Sciatic nerve (tissue), 2 donors: ENCODE measurements at regions not wholly inside any gene's neighbourhood (a gene's known extent, or its start where the extent isn't known, plus 50 kb on each side); places are given as distances from the start of the nearest gene placed in this dataset.
"Not testable (repeated sequence)": the region's sequence is repeated elsewhere in the genome, so short reads cannot be mapped to it uniquely, and the experiment has no call there.

ENCODE experiments used
- ATAC-seq: fragments of 200-7000 bp; cut with Tn5 transposase; one replicate; pipeline ENCODE4 v1.9.1; 2020; ENCODE audit warnings: mild to moderate bottlenecking, moderate library complexity
- DNase-seq: peaks from one replicate; pipeline ENCODE4 v3.0.0-alpha.2; 2020; ENCODE audit warnings: low spot score
- intact Hi-C: fragments of 100-400 bp; cut with DNase I; formaldehyde crosslinking; loops from one replicate; pipeline ENCODE4 v1.14.2; 2022
- donor health status: DM: no; HTN: no; CAD: no.
- donor health status: DM: no; HTN: no; CAD: no.

- DNase-seq (no peak), ATAC-seq (no peak)
- intact Hi-C loops, result no loop called here
Observed at GRCh38 chr19:20315543-20315942, 148.5 kb downstream of the ZNF486 start.

- ATAC-seq, result no peak
- intact Hi-C loops, result no loop called here
- no peak for DNase-seq
Observed at GRCh38 chr19:20313894-20314293, 146.9 kb downstream of the ZNF486 start.

GRCh38 chr19:20307127-20307526, 140.1 kb downstream of the ZNF486 start:
- ATAC-seq (no peak), DNase-seq (no peak)
- intact Hi-C loops, result no loop called here

- ATAC-seq, DNase-seq, intact Hi-C loops: not testable (repeated sequence)
Observed at GRCh38 chr19:20296314-20296713, 129.3 kb downstream of the ZNF486 start.

GRCh38 chr19:20294181-20294580, 127.2 kb downstream of the ZNF486 start:
- ATAC-seq (no peak), DNase-seq (no peak)
- intact Hi-C loops, result no loop called here

- DNase-seq, ATAC-seq, intact Hi-C loops: not testable (repeated sequence)
Observed at GRCh38 chr19:20292520-20292919, 125.5 kb downstream of the ZNF486 start.

GRCh38 chr19:20289186-20289585, 122.2 kb downstream of the ZNF486 start:
- DNase-seq, result no peak
- no peak for ATAC-seq
- intact Hi-C loops, result no loop called here

GRCh38 chr19:20287070-20287469, 120.1 kb downstream of the ZNF486 start:
- DNase-seq, result no peak
- ATAC-seq, result no peak
- intact Hi-C loops, result no loop called here

- intact Hi-C loops, DNase-seq, ATAC-seq: not testable (repeated sequence)
Observed at GRCh38 chr19:20285876-20286275, 118.9 kb downstream of the ZNF486 start.

- ATAC-seq (no peak), DNase-seq (no peak)
- intact Hi-C loops, result no loop called here
Observed at GRCh38 chr19:20279516-20279915, 112.5 kb downstream of the ZNF486 start.

GRCh38 chr19:20278342-20278741, 111.3 kb downstream of the ZNF486 start:
- intact Hi-C loops, result no loop called here
- no peak for DNase-seq
- ATAC-seq, result no peak

- DNase-seq, ATAC-seq, intact Hi-C loops: not testable (repeated sequence)
Observed at GRCh38 chr19:20276732-20277082, 109.7 kb downstream of the ZNF486 start.

- DNase-seq (no peak), ATAC-seq (no peak)
- intact Hi-C loops, result no loop called here
Observed at GRCh38 chr19:20276011-20276731, 109.2 kb downstream of the ZNF486 start.

GRCh38 chr19:20273951-20274570, 107.0 kb downstream of the ZNF486 start:
- intact Hi-C loops, result no loop called here
- ATAC-seq, result no peak
- no peak for DNase-seq

GRCh38 chr19:20273376-20273775, 106.4 kb downstream of the ZNF486 start:
- DNase-seq, result no peak
- intact Hi-C loops, result no loop called here
- ATAC-seq, result no peak

GRCh38 chr19:20272627-20273010, 105.6 kb downstream of the ZNF486 start:
- DNase-seq, intact Hi-C loops, ATAC-seq: not testable (repeated sequence)

GRCh38 chr19:20271927-20272626, 105.1 kb downstream of the ZNF486 start:
- DNase-seq, intact Hi-C loops, ATAC-seq: not testable (repeated sequence)

- intact Hi-C loops, result no loop called here
- DNase-seq (no peak), ATAC-seq (no peak)
Observed at GRCh38 chr19:20271215-20271926, 104.4 kb downstream of the ZNF486 start.

- DNase-seq, result no peak
- intact Hi-C loops, result no loop called here
- no peak for ATAC-seq
Observed at GRCh38 chr19:20269461-20269860, 102.4 kb downstream of the ZNF486 start.
